SK-N-SH treated with all-trans-retinoic acid at 6 μM for 48 hours (cell line): ENCODE measurements at regions not wholly inside any gene's neighbourhood (a gene's known extent, or its start where the extent isn't known, plus 50 kb on each side); places are given as distances from the start of the nearest gene placed in this dataset.

Source experiments
- CREB5 ChIP-seq: fragments of 250-450 bp; sonication (Bioruptor Pico); IDR thresholded peaks from 2 replicates; pipeline ENCODE4 v1.5.1; 2020; ENCODE audit warnings: low read depth, mild to moderate bottlenecking, moderate library complexity
- ISL1 ChIP-seq: fragments of 250-450 bp; sonication (Bioruptor Pico); IDR thresholded peaks from 2 replicates; pipeline ENCODE4 v2.1.2; 2022; ENCODE audit warnings: mild to moderate bottlenecking, moderate library complexity
- POU6F1 ChIP-seq: fragments of 250-450 bp; sonication (Bioruptor Pico); IDR thresholded peaks from 2 replicates; pipeline ENCODE4 v1.8.0; 2021; ENCODE audit warnings: low read depth, mild to moderate bottlenecking, moderate library complexity, borderline replicate concordance
- PPARA ChIP-seq: fragments of 250-450 bp; sonication (Bioruptor Pico); IDR thresholded peaks from 2 replicates; pipeline ENCODE4 v1.5.0; 2020; ENCODE audit warnings: mild to moderate bottlenecking, borderline replicate concordance
- RARB ChIP-seq: fragments of 250-450 bp; sonication (Bioruptor Pico); IDR thresholded peaks from 2 replicates; pipeline ENCODE4 v1.8.0; 2021; ENCODE audit warnings: mild to moderate bottlenecking, moderate library complexity
- TOX ChIP-seq: fragments of 250-450 bp; sonication (Bioruptor Pico); IDR thresholded peaks from 2 replicates; pipeline ENCODE4 v1.8.0; 2021; ENCODE audit warnings: mild to moderate bottlenecking, moderate library complexity, borderline replicate concordance
- ZFP30 ChIP-seq: fragments of 450-650 bp; formaldehyde crosslinking; IDR thresholded peaks from 2 replicates; pipeline ENCODE4 v1.5.0; 2022; ENCODE audit warnings: mild to moderate bottlenecking, moderate library complexity
- ZNF8 ChIP-seq: fragments of 450-650 bp; formaldehyde crosslinking; IDR thresholded peaks from 2 replicates; pipeline ENCODE4 v1.5.0; 2020; ENCODE audit warnings: mild to moderate bottlenecking, moderate library complexity
- TF ChIP-seq, protein P1 (sequence below): fragments of 250-450 bp; sonication (Bioruptor Pico); IDR thresholded peaks from 2 replicates; pipeline ENCODE4 v1.5.0; 2020; ENCODE audit warnings: mild to moderate bottlenecking, moderate library complexity
- TF ChIP-seq, protein P2 (sequence below): fragments of 250-450 bp; sonication (Bioruptor Pico); IDR thresholded peaks from 2 replicates; pipeline ENCODE4 v1.8.0; 2020; ENCODE audit warnings: mild to moderate bottlenecking, moderate library complexity, borderline replicate concordance

DNA sequence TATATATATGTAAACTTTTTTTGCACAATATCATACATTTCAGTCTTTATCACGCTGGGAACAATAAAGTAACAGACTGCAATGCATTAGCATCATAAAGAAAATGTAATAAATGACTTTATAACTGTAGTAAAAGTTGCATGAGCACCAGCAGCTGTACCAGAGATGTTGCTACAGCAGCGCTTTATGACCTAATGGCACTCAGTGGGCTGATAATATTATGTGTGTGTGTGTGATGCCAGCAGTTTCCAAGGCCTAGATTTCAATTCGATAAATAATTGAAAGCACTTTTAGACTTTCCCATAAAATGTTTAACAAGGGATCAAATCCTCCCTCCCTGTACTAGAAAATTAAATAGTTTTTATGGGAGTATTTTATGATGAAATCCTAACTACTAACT lies 367.6 kb upstream of the AGA start:
- TF ChIP-seq RARB, result no peak
- no peak for TF ChIP-seq PPARA (CRISPR knock-in tag)
- no peak for TF ChIP-seq ISL1 (CRISPR knock-in tag)
- TF ChIP-seq, protein P1, sequence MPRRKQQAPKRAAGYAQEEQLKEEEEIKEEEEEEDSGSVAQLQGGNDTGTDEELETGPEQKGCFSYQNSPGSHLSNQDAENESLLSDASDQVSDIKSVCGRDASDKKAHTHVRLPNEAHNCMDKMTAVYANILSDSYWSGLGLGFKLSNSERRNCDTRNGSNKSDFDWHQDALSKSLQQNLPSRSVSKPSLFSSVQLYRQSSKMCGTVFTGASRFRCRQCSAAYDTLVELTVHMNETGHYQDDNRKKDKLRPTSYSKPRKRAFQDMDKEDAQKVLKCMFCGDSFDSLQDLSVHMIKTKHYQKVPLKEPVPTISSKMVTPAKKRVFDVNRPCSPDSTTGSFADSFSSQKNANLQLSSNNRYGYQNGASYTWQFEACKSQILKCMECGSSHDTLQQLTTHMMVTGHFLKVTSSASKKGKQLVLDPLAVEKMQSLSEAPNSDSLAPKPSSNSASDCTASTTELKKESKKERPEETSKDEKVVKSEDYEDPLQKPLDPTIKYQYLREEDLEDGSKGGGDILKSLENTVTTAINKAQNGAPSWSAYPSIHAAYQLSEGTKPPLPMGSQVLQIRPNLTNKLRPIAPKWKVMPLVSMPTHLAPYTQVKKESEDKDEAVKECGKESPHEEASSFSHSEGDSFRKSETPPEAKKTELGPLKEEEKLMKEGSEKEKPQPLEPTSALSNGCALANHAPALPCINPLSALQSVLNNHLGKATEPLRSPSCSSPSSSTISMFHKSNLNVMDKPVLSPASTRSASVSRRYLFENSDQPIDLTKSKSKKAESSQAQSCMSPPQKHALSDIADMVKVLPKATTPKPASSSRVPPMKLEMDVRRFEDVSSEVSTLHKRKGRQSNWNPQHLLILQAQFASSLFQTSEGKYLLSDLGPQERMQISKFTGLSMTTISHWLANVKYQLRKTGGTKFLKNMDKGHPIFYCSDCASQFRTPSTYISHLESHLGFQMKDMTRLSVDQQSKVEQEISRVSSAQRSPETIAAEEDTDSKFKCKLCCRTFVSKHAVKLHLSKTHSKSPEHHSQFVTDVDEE (CRISPR knock-in tag), result no peak
- no peak for TF ChIP-seq ZFP30 (CRISPR knock-in tag)
- no peak for TF ChIP-seq POU6F1
- TF ChIP-seq, protein P2, sequence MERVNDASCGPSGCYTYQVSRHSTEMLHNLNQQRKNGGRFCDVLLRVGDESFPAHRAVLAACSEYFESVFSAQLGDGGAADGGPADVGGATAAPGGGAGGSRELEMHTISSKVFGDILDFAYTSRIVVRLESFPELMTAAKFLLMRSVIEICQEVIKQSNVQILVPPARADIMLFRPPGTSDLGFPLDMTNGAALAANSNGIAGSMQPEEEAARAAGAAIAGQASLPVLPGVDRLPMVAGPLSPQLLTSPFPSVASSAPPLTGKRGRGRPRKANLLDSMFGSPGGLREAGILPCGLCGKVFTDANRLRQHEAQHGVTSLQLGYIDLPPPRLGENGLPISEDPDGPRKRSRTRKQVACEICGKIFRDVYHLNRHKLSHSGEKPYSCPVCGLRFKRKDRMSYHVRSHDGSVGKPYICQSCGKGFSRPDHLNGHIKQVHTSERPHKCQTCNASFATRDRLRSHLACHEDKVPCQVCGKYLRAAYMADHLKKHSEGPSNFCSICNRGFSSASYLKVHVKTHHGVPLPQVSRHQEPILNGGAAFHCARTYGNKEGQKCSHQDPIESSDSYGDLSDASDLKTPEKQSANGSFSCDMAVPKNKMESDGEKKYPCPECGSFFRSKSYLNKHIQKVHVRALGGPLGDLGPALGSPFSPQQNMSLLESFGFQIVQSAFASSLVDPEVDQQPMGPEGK (CRISPR knock-in tag), result no peak
- no peak for TF ChIP-seq CREB5 (CRISPR knock-in tag)
- TF ChIP-seq TOX (CRISPR knock-in tag), result no peak
- TF ChIP-seq ZNF8 (CRISPR knock-in tag), result no peak
